ENCODE measurements at regions not wholly inside any gene's neighbourhood (a gene's known extent, or its start where the extent isn't known, plus 50 kb on each side); places are given as distances from the start of the nearest gene placed in this dataset.

- H3K9me3 ChIP-seq = peaks cover 0 to 6% (median 0%) of the 10 kb centered on the region in 3 donors
- H3K4me1 ChIP-seq = no peaks in the 10 kb centered on the region
- no peak for TF ChIP-seq CTCF (IDR thresholded peaks at IDR 0.05)
- no peak for TF ChIP-seq POLR2A (IDR thresholded peaks at IDR 0.05)
- H3K4me3 ChIP-seq = no peak overlapping the region
- WGBS, 2 donors (ENCODE audit: low coverage in 1 of 2) = 63 to 84% methylated on average over 4 of the region's 4 CpGs
- H3K36me3 ChIP-seq = no peaks in the 10 kb centered on the region
- no peak for ATAC-seq
- H3K27me3 ChIP-seq = no peaks in the 10 kb centered on the region
- no peak overlapping the region for H3K27ac ChIP-seq
These were observed 546.8 kb upstream of the NETO1 start for GRCh38 chr18:73414598-73414997.

GRCh38 chr18:73414069-73414468, 546.3 kb upstream of the NETO1 start:
- Histone ChIP-seq H3K4me3 (no peak overlapping the region), H3K36me3 (no peaks in the 10 kb centered on the region), H3K9me3 (peaks cover 0 to 6% (median 0%) of the 10 kb centered on the region in 3 donors), H3K27me3 (no peaks in the 10 kb centered on the region), H3K27ac (no peak overlapping the region), H3K4me1 (no peaks in the 10 kb centered on the region)
- TF ChIP-seq POLR2AphosphoS5 (IDR thresholded peaks at IDR 0.05) (no peak), CTCF (IDR thresholded peaks at IDR 0.05) (no peak), POLR2A (IDR thresholded peaks at IDR 0.05) (no peak), EP300 (IDR thresholded peaks at IDR 0.05) (no peak)
- ATAC-seq = no peak
- WGBS, 2 donors (ENCODE audit: low coverage in 1 of 2) = 91 to 100% methylated on average over 1 of the region's 1 CpG

GRCh38 chr18:73409242-73409641, 541.5 kb upstream of the NETO1 start:
- ATAC-seq = no peak
- Histone ChIP-seq H3K4me3 (no peak overlapping the region), H3K27me3 (no peaks in the 10 kb centered on the region), H3K36me3 (no peaks in the 10 kb centered on the region), H3K27ac (no peak overlapping the region), H3K9me3 (no peaks in the 10 kb centered on the region), H3K4me1 (no peaks in the 10 kb centered on the region)
- TF ChIP-seq CTCF (IDR thresholded peaks at IDR 0.05) = no peak
- TF ChIP-seq POLR2A (IDR thresholded peaks at IDR 0.05) = no peak
- TF ChIP-seq EP300 (IDR thresholded peaks at IDR 0.05) = no peak
- TF ChIP-seq POLR2AphosphoS5 (IDR thresholded peaks at IDR 0.05) = no peak
- 37 to 71% methylated on average over 4 of the region's 4 CpGs for WGBS, 2 donors (ENCODE audit: low coverage in 1 of 2)

DNA sequence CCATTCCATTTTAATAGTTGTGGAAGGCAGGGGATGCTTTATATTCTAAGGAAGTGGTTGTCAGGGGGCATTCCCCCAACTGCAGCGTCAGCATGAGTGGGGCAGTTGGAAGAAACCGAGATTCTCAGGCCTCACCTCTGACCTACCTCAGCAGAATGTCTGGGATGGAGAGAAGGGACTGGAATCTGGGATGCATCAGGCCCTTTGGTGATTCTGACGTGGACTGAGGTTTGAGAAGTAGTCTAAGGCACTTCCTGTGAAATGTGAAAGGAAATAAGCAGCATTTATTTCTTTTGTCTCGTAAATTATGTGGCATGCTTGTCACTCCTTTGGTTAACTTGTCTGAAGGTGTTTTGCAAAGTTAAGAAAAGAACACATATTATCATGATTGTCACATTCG, 540.7 kb upstream of the NETO1 start:
- H3K9me3 ChIP-seq = no peaks in the 10 kb centered on the region
- H3K27ac ChIP-seq = no peak overlapping the region
- no peaks in the 10 kb centered on the region for H3K27me3 ChIP-seq
- no peak overlapping the region for H3K4me3 ChIP-seq
- WGBS, 2 donors (ENCODE audit: low coverage in 1 of 2) = 37 to 59% methylated on average over 4 to 5 of the region's 5 CpGs
- no peaks in the 10 kb centered on the region for H3K36me3 ChIP-seq
- ATAC-seq = no peak
- TF ChIP-seq CTCF (IDR thresholded peaks at IDR 0.05) = no peak
- TF ChIP-seq POLR2AphosphoS5 (IDR thresholded peaks at IDR 0.05) = no peak
- no peak for TF ChIP-seq POLR2A (IDR thresholded peaks at IDR 0.05)
- no peak for TF ChIP-seq EP300 (IDR thresholded peaks at IDR 0.05)
- no peaks in the 10 kb centered on the region for H3K4me1 ChIP-seq

DNA sequence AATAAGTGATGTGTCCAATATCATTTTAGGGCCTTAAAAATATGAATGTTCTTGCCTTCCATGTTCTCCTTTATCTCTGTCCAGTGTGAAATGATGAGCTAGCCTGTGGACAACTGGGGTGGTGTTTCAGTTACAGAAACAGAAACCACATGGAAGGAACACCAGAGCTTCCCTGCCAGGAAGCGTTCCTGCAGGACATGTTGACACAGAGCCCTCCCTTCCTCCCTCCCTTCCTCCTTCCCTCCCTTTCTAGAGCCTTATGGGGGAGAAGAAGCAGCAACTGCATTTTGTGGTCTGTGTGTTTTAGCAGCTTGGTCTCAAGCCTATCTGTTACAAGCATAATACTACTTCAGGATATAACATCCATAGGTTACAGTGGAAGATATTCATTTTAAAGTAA, 539.7 kb upstream of the NETO1 start:
- H3K27ac ChIP-seq = no peak overlapping the region
- H3K36me3 ChIP-seq = no peaks in the 10 kb centered on the region
- ATAC-seq = no peak
- H3K27me3 ChIP-seq = no peaks in the 10 kb centered on the region
- TF ChIP-seq POLR2A (IDR thresholded peaks at IDR 0.05) (no peak), POLR2AphosphoS5 (IDR thresholded peaks at IDR 0.05) (no peak), EP300 (IDR thresholded peaks at IDR 0.05) (no peak), CTCF (IDR thresholded peaks at IDR 0.05) (no peak)
- no peaks in the 10 kb centered on the region for H3K4me1 ChIP-seq
- 0 to 8% methylated on average over 1 of the region's 1 CpG for WGBS, 2 donors (ENCODE audit: low coverage in 1 of 2)
- no peak overlapping the region for H3K4me3 ChIP-seq
- H3K9me3 ChIP-seq = no peaks in the 10 kb centered on the region

Measured in gastroesophageal sphincter (tissue), 4 donors.